HG02840 (cell line): ENCODE measurements at regions not wholly inside any gene's neighbourhood (a gene's known extent, or its start where the extent isn't known, plus 50 kb on each side); places are given as distances from the start of the nearest gene placed in this dataset.
A peak's percentile ranks its signal among the peaks of the same experiment; 100 is the strongest.
"Not testable (repeated sequence)": the region's sequence is repeated elsewhere in the genome, so short reads cannot be mapped to it uniquely, and the experiment has no call there.

ENCODE experiments used
- ATAC-seq: cut with Tn5 transposase; IDR thresholded peaks from one replicate; pipeline ENCODE4 v1.9.1; 2021; ENCODE audit warnings: mild to moderate bottlenecking, moderate library complexity, moderate number of reproducible peaks; ENCODE audit not compliant: unreplicated experiment, low FRiP score

GRCh38 chr6:94902974-94903628 lies 674.2 kb upstream of the MANEA start:
- ATAC-seq: no peak

- no peak for ATAC-seq
These were observed 678.1 kb upstream of the MANEA start for GRCh38 chr6:94899191-94899590.

GRCh38 chr6:94894300-94894699 lies 683.0 kb upstream of the MANEA start:
- no peak for ATAC-seq

- ATAC-seq: no peak
These were observed 684.0 kb upstream of the MANEA start for GRCh38 chr6:94893327-94893726.

- ATAC-seq: not testable (repeated sequence)
These were observed 703.5 kb upstream of the MANEA start for GRCh38 chr6:94873819-94874218.

- ATAC-seq: no peak
These were observed 715.2 kb upstream of the MANEA start for GRCh38 chr6:94862112-94862511.

- no peak for ATAC-seq
These were observed 717.4 kb upstream of the MANEA start for GRCh38 chr6:94859924-94860323.

- ATAC-seq: not testable (repeated sequence)
These were observed 720.3 kb upstream of the MANEA start for GRCh38 chr6:94856999-94857398.

- ATAC-seq: not testable (repeated sequence)
These were observed 726.0 kb upstream of the MANEA start for GRCh38 chr6:94851329-94851728.

- no peak for ATAC-seq
These were observed 731.6 kb upstream of the MANEA start for GRCh38 chr6:94845742-94846141.

- no peak for ATAC-seq
These were observed 742.1 kb upstream of the MANEA start for GRCh38 chr6:94835264-94835663.

GRCh38 chr6:94813806-94814205 lies 763.5 kb upstream of the MANEA start:
- no peak for ATAC-seq

GRCh38 chr6:94801344-94801743 lies 776.0 kb upstream of the MANEA start:
- ATAC-seq: no peak

- ATAC-seq: no peak
These were observed 791.8 kb upstream of the MANEA start for GRCh38 chr6:94785514-94785913.

- ATAC-seq: not testable (repeated sequence)
These were observed 792.3 kb upstream of the MANEA start for GRCh38 chr6:94785081-94785480.

- ATAC-seq: no peak
These were observed 808.1 kb upstream of the MANEA start for GRCh38 chr6:94769197-94769596.

- ATAC-seq: peak; percentile 82
These were observed 825.5 kb upstream of the MANEA start for GRCh38 chr6:94751641-94752329.

GRCh38 chr6:94736236-94736635 lies 841.1 kb upstream of the MANEA start:
- no peak for ATAC-seq

GRCh38 chr6:94735270-94735669 lies 842.1 kb upstream of the MANEA start:
- no peak for ATAC-seq

- no peak for ATAC-seq
These were observed 842.6 kb upstream of the MANEA start for GRCh38 chr6:94734751-94735150.

- no peak for ATAC-seq
These were observed 844.3 kb upstream of the MANEA start for GRCh38 chr6:94733066-94733465.

- no peak for ATAC-seq
These were observed 849.6 kb upstream of the MANEA start for GRCh38 chr6:94727710-94728109.
